ENCODE measurements at regions not wholly inside any gene's neighbourhood (a gene's known extent, or its start where the extent isn't known, plus 50 kb on each side); places are given as distances from the start of the nearest gene placed in this dataset.

GRCh38 chr2:173629076-173629475 lies 274.4 kb downstream of the CDCA7 start:
- Histone ChIP-seq H3K9me3 (no peaks in the 10 kb centered on the region), H3K27ac (no peak overlapping the region), H3K4me3 (no peak overlapping the region), H3K4me1 (peaks cover 0 to 2% (median 0%) of the 10 kb centered on the region in 6 donors), H3K36me3 (no peaks in the 10 kb centered on the region), H3K27me3 (replicated peaks in 1 of 7) (peaks cover 0 to 37% (median 0%) of the 10 kb centered on the region in 7 donors)
- TF ChIP-seq, protein P1, sequence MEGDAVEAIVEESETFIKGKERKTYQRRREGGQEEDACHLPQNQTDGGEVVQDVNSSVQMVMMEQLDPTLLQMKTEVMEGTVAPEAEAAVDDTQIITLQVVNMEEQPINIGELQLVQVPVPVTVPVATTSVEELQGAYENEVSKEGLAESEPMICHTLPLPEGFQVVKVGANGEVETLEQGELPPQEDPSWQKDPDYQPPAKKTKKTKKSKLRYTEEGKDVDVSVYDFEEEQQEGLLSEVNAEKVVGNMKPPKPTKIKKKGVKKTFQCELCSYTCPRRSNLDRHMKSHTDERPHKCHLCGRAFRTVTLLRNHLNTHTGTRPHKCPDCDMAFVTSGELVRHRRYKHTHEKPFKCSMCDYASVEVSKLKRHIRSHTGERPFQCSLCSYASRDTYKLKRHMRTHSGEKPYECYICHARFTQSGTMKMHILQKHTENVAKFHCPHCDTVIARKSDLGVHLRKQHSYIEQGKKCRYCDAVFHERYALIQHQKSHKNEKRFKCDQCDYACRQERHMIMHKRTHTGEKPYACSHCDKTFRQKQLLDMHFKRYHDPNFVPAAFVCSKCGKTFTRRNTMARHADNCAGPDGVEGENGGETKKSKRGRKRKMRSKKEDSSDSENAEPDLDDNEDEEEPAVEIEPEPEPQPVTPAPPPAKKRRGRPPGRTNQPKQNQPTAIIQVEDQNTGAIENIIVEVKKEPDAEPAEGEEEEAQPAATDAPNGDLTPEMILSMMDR (IDR thresholded peaks at IDR 0.05 in 8 of 11, conservative IDR thresholded peaks at IDR 0.05 in 3 of 11): no peak
- TF ChIP-seq POLR2AphosphoS5 (IDR thresholded peaks at IDR 0.05): no peak
- no peak for DNase-seq
- intact Hi-C loops (cut with DNase I; ENCODE audit: low total_unique reads): no loop called here

DNA sequence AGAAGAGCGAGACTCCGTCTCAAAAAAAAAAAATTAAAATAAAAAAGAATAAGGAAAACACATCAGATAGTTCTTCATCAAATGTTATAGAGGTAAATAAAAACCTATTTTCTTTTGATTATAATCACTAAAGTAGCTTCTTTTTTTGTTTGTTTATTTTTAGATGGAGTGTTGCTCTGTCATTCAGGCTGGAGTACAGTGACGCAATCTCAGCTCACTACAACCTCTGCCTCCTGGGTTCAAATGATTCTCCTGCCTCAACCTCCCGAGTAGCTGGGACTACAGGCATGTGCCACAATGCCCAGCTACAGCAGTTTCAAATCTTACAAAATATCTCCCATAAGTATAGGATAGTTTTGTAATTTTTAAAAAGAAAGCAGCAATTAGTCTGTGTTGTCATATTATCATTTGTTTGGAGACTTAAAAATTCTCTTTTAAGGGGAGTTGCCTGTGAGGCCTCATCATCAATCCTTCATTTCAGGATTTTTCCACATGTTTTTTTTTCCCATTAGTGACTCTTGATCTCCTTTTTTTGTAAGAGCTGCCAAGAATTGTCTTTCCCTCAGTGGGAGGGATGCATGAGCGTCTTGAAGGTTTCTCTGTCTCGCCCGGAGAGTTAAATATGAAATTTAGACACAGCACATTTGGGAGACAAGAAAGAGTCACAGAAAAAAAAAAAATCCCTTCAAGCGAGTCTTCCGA lies 275.9 kb downstream of the CDCA7 start:
- no peaks in the 10 kb centered on the region for H3K9me3 ChIP-seq
- TF ChIP-seq POLR2A (IDR thresholded peaks at IDR 0.05) (no peak), POLR2AphosphoS5 (IDR thresholded peaks at IDR 0.05) (no peak)
- TF ChIP-seq, protein P1 (IDR thresholded peaks at IDR 0.05 in 8 of 11, conservative IDR thresholded peaks at IDR 0.05 in 3 of 11): no peak
- no peak for DNase-seq
- H3K4me3 ChIP-seq: no peak overlapping the region
- H3K27ac ChIP-seq: peak overlapping the region in 6 of 8 donors; percentile 13 to 56 (median 46)
- WGBS, 5 donors: 73 to 89% (median 85%) methylated on average over 9 of the region's 9 CpGs
- no peaks in the 10 kb centered on the region for H3K4me1 ChIP-seq
- intact Hi-C loops (cut with DNase I; ENCODE audit: low total_unique reads): no loop called here
- H3K27me3 ChIP-seq (replicated peaks in 1 of 7): peaks cover 0 to 37% (median 0%) of the 10 kb centered on the region in 7 donors
- no peaks in the 10 kb centered on the region for H3K36me3 ChIP-seq

DNA sequence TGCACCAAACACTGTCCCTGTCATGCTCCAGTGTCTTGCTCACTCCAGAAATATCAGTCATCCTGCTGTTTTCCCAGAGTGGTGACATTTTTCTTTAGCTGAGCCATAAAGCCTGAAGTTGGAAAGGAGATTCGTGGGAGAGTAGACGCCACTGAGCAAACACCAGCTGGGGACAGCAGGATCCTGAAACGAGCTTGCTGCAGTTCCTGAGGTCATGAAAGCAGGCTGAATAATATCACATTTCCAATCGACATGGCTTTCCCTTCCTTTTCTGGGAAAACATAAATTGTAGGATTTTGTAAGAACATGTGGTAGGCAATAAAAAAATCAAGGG lies 276.4 kb downstream of the CDCA7 start:
- H3K27me3 ChIP-seq (replicated peaks in 1 of 7): peaks cover 0 to 37% (median 0%) of the 10 kb centered on the region in 7 donors
- WGBS, 5 donors: 48 to 65% (median 59%) methylated on average over 4 of the region's 4 CpGs
- no peaks in the 10 kb centered on the region for H3K36me3 ChIP-seq
- H3K4me1 ChIP-seq: no peaks in the 10 kb centered on the region
- H3K9me3 ChIP-seq: no peaks in the 10 kb centered on the region
- H3K4me3 ChIP-seq: no peak overlapping the region
- intact Hi-C loops (cut with DNase I; ENCODE audit: low total_unique reads): no loop called here
- H3K27ac ChIP-seq: peak overlapping the region in 5 of 8 donors; percentile 26 to 56 (median 51)
- DNase-seq: no peak
- no peak for TF ChIP-seq POLR2AphosphoS5 (IDR thresholded peaks at IDR 0.05)
- TF ChIP-seq, protein P1 (IDR thresholded peaks at IDR 0.05 in 8 of 11, conservative IDR thresholded peaks at IDR 0.05 in 3 of 11): no peak
- no peak for TF ChIP-seq POLR2A (IDR thresholded peaks at IDR 0.05)

DNA sequence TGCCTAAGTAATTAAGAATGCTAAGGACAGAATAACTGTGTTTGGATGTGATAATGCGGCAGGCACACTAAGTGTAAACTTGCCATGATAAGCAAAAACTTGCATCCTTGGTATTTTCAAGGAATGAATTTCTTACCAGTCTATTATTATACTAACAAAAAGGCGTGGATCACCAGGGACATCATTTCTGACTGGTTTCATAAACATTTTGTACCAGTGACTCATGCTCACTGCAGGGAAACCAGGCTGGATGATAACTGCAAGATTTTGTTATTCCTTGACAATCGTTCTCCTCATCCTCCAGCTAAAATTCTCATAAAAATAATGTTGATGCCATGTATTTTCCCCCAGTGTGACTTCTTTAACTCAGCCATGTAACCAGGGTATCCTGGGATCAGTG lies 289.5 kb downstream of the CDCA7 start:
- intact Hi-C loops (cut with DNase I; ENCODE audit: low total_unique reads): no loop called here
- Histone ChIP-seq H3K27ac (no peak overlapping the region), H3K4me1 (no peaks in the 10 kb centered on the region), H3K27me3 (replicated peaks in 1 of 7) (no peaks in the 10 kb centered on the region), H3K9me3 (no peaks in the 10 kb centered on the region), H3K4me3 (no peak overlapping the region), H3K36me3 (no peaks in the 10 kb centered on the region)
- no peak for DNase-seq
- WGBS, 5 donors: 83 to 94% (median 89%) methylated on average over 3 of the region's 3 CpGs
- TF ChIP-seq, protein P1 (IDR thresholded peaks at IDR 0.05 in 8 of 11, conservative IDR thresholded peaks at IDR 0.05 in 3 of 11): no peak
- no peak for TF ChIP-seq POLR2AphosphoS5 (IDR thresholded peaks at IDR 0.05)
- no peak for TF ChIP-seq POLR2A (IDR thresholded peaks at IDR 0.05)
